Gastroesophageal sphincter (tissue), 4 donors: ENCODE measurements at regions not wholly inside any gene's neighbourhood (a gene's known extent, or its start where the extent isn't known, plus 50 kb on each side); places are given as distances from the start of the nearest gene placed in this dataset.

Experiments used
- ATAC-seq: fragments of 150-250 bp; one replicate; pipeline ENCODE4 v1.9.1; 2016; ENCODE audit warnings: mild to moderate bottlenecking, moderate library complexity
- H3K27ac ChIP-seq, 4 donors: fragments of 200-600 bp; sonication (generic) in 3 of 4; 1 replicate in 3 of 4; 2 replicates in 1 of 4; pipeline ENCODE4 v1.5.1; 2016 to 2019
- H3K27me3 ChIP-seq: fragments of 200-600 bp; sonication (generic); one replicate; pipeline ENCODE4 v1.5.1; 2019
- H3K36me3 ChIP-seq, 2 donors: fragments of 200-600 bp; sonication (generic); one replicate each; pipeline ENCODE4 v1.5.1; 2019; ENCODE audit warnings: control low read depth in 1 of 2
- H3K4me1 ChIP-seq, 3 donors: fragments of 200-600 bp; sonication (generic); 1 replicate in 2 of 3; 2 replicates in 1 of 3; pipeline ENCODE4 v1.5.1; 2016 to 2019; ENCODE audit warnings: control low read depth in 2 of 3
- H3K4me3 ChIP-seq, 2 donors: fragments of 200-600 bp; sonication (generic); one replicate each; pipeline ENCODE4 v1.5.1; 2019; ENCODE audit warnings: mild to moderate bottlenecking in 1 of 2, moderate library complexity in 1 of 2
- H3K9me3 ChIP-seq, 3 donors: fragments of 200-600 bp; sonication (generic); one replicate each; pipeline ENCODE4 v1.5.1; 2017 to 2019; ENCODE audit warnings: control low read depth in 2 of 3
- EP300 ChIP-seq: sonication (generic); formaldehyde crosslinking; IDR thresholded peaks from one replicate; pipeline ENCODE4 v1.6.1; 2017; ENCODE audit warnings: antibody characterized with exemption, mild to moderate bottlenecking
- POLR2A ChIP-seq, 2 donors: fragments of 450-650 bp; IDR thresholded peaks; one replicate each; pipeline ENCODE4 v1.6.1; 2017; ENCODE audit warnings: antibody characterized with exemption in 2 of 2, mild to moderate bottlenecking in 2 of 2, moderate library complexity in 1 of 2
- POLR2AphosphoS5 ChIP-seq: sonication (generic); formaldehyde crosslinking; IDR thresholded peaks from one replicate; pipeline ENCODE4 v1.6.1; 2017; ENCODE audit warnings: antibody characterized with exemption
- WGBS, 2 donors: methylation state at CpG; one replicate each; pipeline ENCODE4 v1.1.5; 2018; ENCODE audit warnings: low coverage in 1 of 2; 5-methylcytosine and 5-hydroxymethylcytosine counted together
- TF ChIP-seq, protein P1 (sequence below), 4 experiments: fragments of 200-600 bp in 2 of 4; fragments of 450-650 bp in 2 of 4; sonication (generic) in 1 of 4; IDR thresholded peaks; one replicate each; pipeline ENCODE4 v1.5.1; 2017 to 2019; ENCODE audit warnings: antibody characterized with exemption in 4 of 4, mild to moderate bottlenecking in 2 of 4, moderate library complexity in 2 of 4

DNA sequence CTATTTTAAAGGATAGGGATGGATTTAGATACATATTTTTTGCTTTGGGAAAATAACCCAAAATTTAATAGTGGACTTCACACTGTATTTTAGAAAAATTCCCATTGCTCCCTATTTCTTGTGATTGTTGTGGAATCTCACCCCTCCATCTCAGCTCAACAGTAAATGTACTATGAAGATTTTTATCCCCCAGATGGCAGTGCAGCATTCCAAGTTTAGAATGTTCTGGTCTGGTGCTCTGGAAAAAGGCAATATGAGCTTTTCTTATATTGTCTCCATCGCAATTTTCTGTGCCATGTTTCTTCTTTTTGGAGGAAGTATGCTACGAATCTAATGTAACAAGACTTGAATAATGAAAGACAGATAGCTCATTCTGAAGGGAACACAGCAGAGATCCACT is 471.7 kb upstream of the SYT1 start:
- H3K4me3 ChIP-seq = no peak overlapping the region
- H3K27me3 ChIP-seq = no peaks in the 10 kb centered on the region
- TF ChIP-seq EP300 = no peak
- TF ChIP-seq, protein P1, sequence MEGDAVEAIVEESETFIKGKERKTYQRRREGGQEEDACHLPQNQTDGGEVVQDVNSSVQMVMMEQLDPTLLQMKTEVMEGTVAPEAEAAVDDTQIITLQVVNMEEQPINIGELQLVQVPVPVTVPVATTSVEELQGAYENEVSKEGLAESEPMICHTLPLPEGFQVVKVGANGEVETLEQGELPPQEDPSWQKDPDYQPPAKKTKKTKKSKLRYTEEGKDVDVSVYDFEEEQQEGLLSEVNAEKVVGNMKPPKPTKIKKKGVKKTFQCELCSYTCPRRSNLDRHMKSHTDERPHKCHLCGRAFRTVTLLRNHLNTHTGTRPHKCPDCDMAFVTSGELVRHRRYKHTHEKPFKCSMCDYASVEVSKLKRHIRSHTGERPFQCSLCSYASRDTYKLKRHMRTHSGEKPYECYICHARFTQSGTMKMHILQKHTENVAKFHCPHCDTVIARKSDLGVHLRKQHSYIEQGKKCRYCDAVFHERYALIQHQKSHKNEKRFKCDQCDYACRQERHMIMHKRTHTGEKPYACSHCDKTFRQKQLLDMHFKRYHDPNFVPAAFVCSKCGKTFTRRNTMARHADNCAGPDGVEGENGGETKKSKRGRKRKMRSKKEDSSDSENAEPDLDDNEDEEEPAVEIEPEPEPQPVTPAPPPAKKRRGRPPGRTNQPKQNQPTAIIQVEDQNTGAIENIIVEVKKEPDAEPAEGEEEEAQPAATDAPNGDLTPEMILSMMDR (IDR thresholded peaks at IDR 0.05) = peak in 1 of 4 experiments; percentile 24
- no peaks in the 10 kb centered on the region for H3K9me3 ChIP-seq
- H3K27ac ChIP-seq = no peak overlapping the region
- 15 to 28% methylated on average over 2 of the region's 2 CpGs for WGBS, 2 donors
- no peak for ATAC-seq
- no peaks in the 10 kb centered on the region for H3K36me3 ChIP-seq
- H3K4me1 ChIP-seq = no peaks in the 10 kb centered on the region

DNA sequence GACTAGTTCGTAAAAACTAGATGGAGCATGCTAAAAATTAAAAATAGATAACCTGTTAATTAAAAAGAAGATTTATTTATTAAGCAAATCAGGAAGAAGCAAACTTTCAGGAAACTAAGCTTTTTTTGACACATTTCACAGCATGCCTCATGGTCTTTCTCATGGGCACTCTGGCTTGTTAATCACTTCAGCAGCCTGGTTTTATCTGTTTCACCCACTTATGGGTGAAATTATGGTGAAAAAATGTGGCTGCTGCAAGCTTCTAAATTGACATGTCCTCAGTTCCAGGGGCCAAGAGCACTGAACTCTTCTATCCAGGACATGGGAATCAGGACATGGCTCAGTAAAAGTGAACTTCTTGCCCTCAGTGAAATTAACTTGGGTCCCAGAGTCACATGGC is 468.6 kb upstream of the SYT1 start:
- no peaks in the 10 kb centered on the region for H3K9me3 ChIP-seq
- no peak overlapping the region for H3K4me3 ChIP-seq
- 92 to 100% methylated on average over 1 of the region's 1 CpG for WGBS, 2 donors
- no peak overlapping the region for H3K27ac ChIP-seq
- no peaks in the 10 kb centered on the region for H3K4me1 ChIP-seq
- no peak for TF ChIP-seq EP300
- no peak for TF ChIP-seq POLR2AphosphoS5
- TF ChIP-seq, protein P1 (IDR thresholded peaks at IDR 0.05) = no peak
- TF ChIP-seq POLR2A (IDR thresholded peaks at IDR 0.05) = no peak
- ATAC-seq = no peak
- H3K36me3 ChIP-seq = no peaks in the 10 kb centered on the region
- no peaks in the 10 kb centered on the region for H3K27me3 ChIP-seq

DNA sequence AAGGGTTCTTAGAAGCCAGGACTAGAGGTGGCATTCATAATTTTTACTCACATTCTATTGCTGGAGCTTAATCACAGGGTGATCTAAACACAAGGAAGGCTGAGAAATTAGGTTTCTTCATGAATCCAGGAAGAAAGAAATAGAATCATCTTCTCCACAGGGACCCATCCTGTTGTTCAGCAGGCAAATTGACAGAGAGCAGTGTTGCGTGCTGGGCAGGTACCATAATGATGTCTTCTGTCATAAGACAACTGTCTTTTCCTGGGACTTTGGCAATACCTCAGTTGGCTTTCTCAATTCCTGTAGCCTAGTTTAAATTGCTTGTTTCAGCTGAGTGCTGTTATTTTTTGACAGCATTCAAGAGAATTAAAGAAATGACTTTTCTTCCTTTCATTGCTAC is 468.0 kb upstream of the SYT1 start:
- WGBS, 2 donors = 100% methylated on average over 1 of the region's 1 CpG; no CpG with 5 or more reads in 1 of the 2 donors
- Histone ChIP-seq H3K36me3 (no peaks in the 10 kb centered on the region), H3K27me3 (no peaks in the 10 kb centered on the region), H3K9me3 (no peaks in the 10 kb centered on the region), H3K27ac (no peak overlapping the region), H3K4me3 (no peak overlapping the region), H3K4me1 (no peaks in the 10 kb centered on the region)
- no peak for ATAC-seq
- TF ChIP-seq EP300 = no peak
- TF ChIP-seq POLR2A (IDR thresholded peaks at IDR 0.05) = no peak
- TF ChIP-seq POLR2AphosphoS5 = no peak
- TF ChIP-seq, protein P1 (IDR thresholded peaks at IDR 0.05) = no peak

DNA sequence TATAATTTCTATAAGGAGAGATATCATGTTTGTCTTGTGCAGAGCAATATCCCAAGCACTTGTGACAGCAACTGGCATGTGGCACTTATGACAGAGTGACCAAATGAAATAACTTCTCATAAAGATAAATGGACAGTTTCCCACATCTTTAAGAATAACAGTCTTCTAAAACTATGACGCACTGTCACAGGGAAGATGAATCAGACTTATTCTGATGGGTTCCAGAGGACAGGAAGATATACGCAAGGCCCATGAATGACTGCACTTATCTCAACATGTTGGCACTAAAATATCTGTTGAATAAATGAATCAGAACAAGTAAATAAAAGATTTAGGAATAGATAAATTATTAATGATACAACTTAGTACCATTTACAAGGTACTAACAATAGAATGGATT is 465.8 kb upstream of the SYT1 start:
- no peaks in the 10 kb centered on the region for H3K9me3 ChIP-seq
- no peak overlapping the region for H3K4me3 ChIP-seq
- H3K27ac ChIP-seq = no peak overlapping the region
- no peak for ATAC-seq
- no peak for TF ChIP-seq POLR2A (IDR thresholded peaks at IDR 0.05)
- no peak for TF ChIP-seq EP300
- no peak for TF ChIP-seq POLR2AphosphoS5
- TF ChIP-seq, protein P1 (IDR thresholded peaks at IDR 0.05) = no peak
- H3K27me3 ChIP-seq = no peaks in the 10 kb centered on the region
- WGBS, 2 donors = 86 to 92% methylated on average over 1 to 2 of the region's 2 CpGs
- H3K4me1 ChIP-seq = no peaks in the 10 kb centered on the region
- H3K36me3 ChIP-seq = no peaks in the 10 kb centered on the region

DNA sequence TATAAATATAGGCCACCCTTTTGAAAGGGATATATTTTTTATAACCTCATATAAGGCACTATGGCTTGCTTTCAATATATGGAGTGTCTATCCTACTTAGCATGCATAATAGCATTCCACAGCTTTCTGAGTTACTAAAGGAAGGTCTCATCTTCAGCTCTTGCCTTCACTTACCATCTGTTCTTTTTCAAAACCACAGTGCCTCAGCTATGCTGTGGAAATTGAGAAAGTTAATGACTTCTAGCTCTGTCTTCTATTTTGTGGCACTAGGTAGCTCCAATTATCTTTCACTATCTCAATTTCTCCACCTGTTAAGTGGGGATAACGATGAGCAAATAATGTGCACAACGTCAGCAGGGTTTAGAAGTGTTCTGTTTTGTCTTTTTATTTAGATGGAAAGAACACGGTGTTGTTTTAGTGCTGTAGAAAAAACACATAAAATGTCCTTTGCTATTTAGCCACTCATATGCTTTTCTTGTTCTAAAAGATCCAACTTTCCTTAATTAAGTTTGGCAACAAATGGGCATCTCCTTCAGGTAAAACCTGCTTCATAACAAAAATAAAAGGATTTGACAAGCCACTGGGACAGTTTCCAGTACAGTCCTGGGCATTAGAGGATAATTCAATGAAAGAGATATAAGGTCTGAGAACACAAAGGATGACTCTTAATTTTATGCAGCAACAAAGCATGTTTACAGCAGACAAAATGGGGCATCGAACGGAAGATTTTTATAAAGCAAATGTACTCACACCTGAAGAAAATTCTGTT is 462.0 kb upstream of the SYT1 start:
- no peak overlapping the region for H3K4me3 ChIP-seq
- no peak overlapping the region for H3K27ac ChIP-seq
- H3K9me3 ChIP-seq = no peaks in the 10 kb centered on the region
- TF ChIP-seq, protein P1 (IDR thresholded peaks at IDR 0.05) = no peak
- TF ChIP-seq POLR2A (IDR thresholded peaks at IDR 0.05) (no peak), EP300 (no peak), POLR2AphosphoS5 (no peak)
- no peaks in the 10 kb centered on the region for H3K4me1 ChIP-seq
- 61 to 64% methylated on average over 5 of the region's 5 CpGs for whole genome bisulfite sequencing, 2 donors
- H3K27me3 ChIP-seq = no peaks in the 10 kb centered on the region
- no peak for ATAC-seq
- no peaks in the 10 kb centered on the region for H3K36me3 ChIP-seq
